ENCODE measurements at regions not wholly inside any gene's neighbourhood (a gene's known extent, or its start where the extent isn't known, plus 50 kb on each side); places are given as distances from the start of the nearest gene placed in this dataset.
"Not testable (repeated sequence)": the region's sequence is repeated elsewhere in the genome, so short reads cannot be mapped to it uniquely, and the experiment has no call there.

GRCh38 chr4:98828801-98829200 lies 100.1 kb downstream of the EIF4E start:
- no peak for DNase-seq (ENCODE audit: low read depth in 2 of 2)

GRCh38 chr4:98827661-98828060 lies 101.3 kb downstream of the EIF4E start:
- DNase-seq (ENCODE audit: low read depth in 2 of 2): no peak

- DNase-seq (ENCODE audit: low read depth in 2 of 2): no peak
These were observed 106.8 kb downstream of the EIF4E start for GRCh38 chr4:98822144-98822543.

GRCh38 chr4:98818116-98818515 lies 110.8 kb downstream of the EIF4E start:
- DNase-seq (ENCODE audit: low read depth in 2 of 2): not testable (repeated sequence)

GRCh38 chr4:98816816-98817215 lies 112.1 kb downstream of the EIF4E start:
- DNase-seq (ENCODE audit: low read depth in 2 of 2): no peak

- no peak for DNase-seq (ENCODE audit: low read depth in 2 of 2)
These were observed 112.5 kb downstream of the EIF4E start for GRCh38 chr4:98816386-98816785.

- DNase-seq (ENCODE audit: low read depth in 2 of 2): no peak
These were observed 124.5 kb downstream of the EIF4E start for GRCh38 chr4:98804403-98804802.

- no peak for DNase-seq (ENCODE audit: low read depth in 2 of 2)
These were observed 125.7 kb downstream of the EIF4E start for GRCh38 chr4:98803251-98803650.

GRCh38 chr4:98802770-98803198 lies 126.1 kb downstream of the EIF4E start:
- DNase-seq (ENCODE audit: low read depth in 2 of 2): no peak

GRCh38 chr4:98801259-98801725 lies 127.6 kb downstream of the EIF4E start:
- no peak for DNase-seq (ENCODE audit: low read depth in 2 of 2)

- no peak for DNase-seq (ENCODE audit: low read depth in 2 of 2)
These were observed 131.9 kb downstream of the EIF4E start for GRCh38 chr4:98796991-98797390.

- DNase-seq (ENCODE audit: low read depth in 2 of 2): peak; percentile 17 to 39
These were observed 134.2 kb downstream of the EIF4E start for GRCh38 chr4:98794565-98795205.

GRCh38 chr4:98793658-98794057 lies 135.2 kb upstream of the TSPAN5 start:
- no peak for DNase-seq (ENCODE audit: low read depth in 2 of 2)

GRCh38 chr4:98786866-98787265 lies 128.5 kb upstream of the TSPAN5 start:
- DNase-seq (ENCODE audit: low read depth in 2 of 2): no peak

- DNase-seq (ENCODE audit: low read depth in 2 of 2): no peak
These were observed 126.7 kb upstream of the TSPAN5 start for GRCh38 chr4:98784947-98785706.

- DNase-seq (ENCODE audit: low read depth in 2 of 2): no peak
These were observed 123.4 kb upstream of the TSPAN5 start for GRCh38 chr4:98781641-98782357.

GRCh38 chr4:98780926-98781325 lies 122.5 kb upstream of the TSPAN5 start:
- no peak for DNase-seq (ENCODE audit: low read depth in 2 of 2)

- no peak for DNase-seq (ENCODE audit: low read depth in 2 of 2)
These were observed 120.7 kb upstream of the TSPAN5 start for GRCh38 chr4:98779088-98779487.

- DNase-seq (ENCODE audit: low read depth in 2 of 2): no peak
These were observed 119.8 kb upstream of the TSPAN5 start for GRCh38 chr4:98778206-98778605.

GRCh38 chr4:98775672-98776071 lies 117.3 kb upstream of the TSPAN5 start:
- DNase-seq (ENCODE audit: low read depth in 2 of 2): no peak

- no peak for DNase-seq (ENCODE audit: low read depth in 2 of 2)
These were observed 115.2 kb upstream of the TSPAN5 start for GRCh38 chr4:98773638-98774037.

- DNase-seq (ENCODE audit: low read depth in 2 of 2): no peak
These were observed 113.7 kb upstream of the TSPAN5 start for GRCh38 chr4:98771959-98772632.
